GM18507 (cell line): ENCODE measurements at regions not wholly inside any gene's neighbourhood (a gene's known extent, or its start where the extent isn't known, plus 50 kb on each side); places are given as distances from the start of the nearest gene placed in this dataset.
"Not testable (repeated sequence)": the region's sequence is repeated elsewhere in the genome, so short reads cannot be mapped to it uniquely, and the experiment has no call there.

Source experiments
- DNase-seq: peaks from one replicate; pipeline ENCODE4 v3.0.0; 2011; ENCODE audit warnings: low read depth; ENCODE audit not compliant: insufficient read length; ENCODE audit errors: extremely low spot score
- FAIRE-seq: peaks from 2 replicates; lab custom pipeline; 2011; peaks lifted over from hg19 to GRCh38; lab: Jason Lieb, UNC

DNA sequence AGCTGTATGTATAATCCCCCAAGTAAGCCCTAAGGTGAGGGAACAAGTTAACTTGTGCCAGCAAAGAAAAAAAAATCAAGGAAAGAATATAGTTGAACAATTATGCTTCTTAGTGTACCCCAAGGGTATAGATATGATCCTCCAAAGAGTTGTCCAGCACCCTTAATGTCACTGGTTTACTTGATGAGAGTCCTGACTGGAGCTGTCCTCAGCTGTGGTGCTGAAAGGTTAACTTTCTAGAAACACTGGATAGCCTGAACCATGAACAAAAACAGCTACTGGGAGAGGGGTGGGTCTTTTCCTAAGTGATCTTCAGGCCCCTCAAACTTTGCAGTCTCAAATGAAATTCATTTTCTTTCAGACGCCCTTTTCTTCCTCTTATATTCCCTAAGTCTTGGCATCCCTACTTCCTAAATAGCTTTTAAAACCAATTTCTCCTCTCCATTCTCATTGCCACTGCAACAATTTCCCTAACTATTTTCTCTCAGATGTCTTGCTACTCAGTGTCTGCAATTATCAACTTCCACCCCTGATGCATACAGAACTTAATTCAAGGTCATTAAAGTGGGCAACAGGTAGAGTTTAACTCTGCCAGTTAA is 83.5 kb upstream of the PROKR2 start:
- no peak for DNase-seq
- no peak for FAIRE-seq

DNA sequence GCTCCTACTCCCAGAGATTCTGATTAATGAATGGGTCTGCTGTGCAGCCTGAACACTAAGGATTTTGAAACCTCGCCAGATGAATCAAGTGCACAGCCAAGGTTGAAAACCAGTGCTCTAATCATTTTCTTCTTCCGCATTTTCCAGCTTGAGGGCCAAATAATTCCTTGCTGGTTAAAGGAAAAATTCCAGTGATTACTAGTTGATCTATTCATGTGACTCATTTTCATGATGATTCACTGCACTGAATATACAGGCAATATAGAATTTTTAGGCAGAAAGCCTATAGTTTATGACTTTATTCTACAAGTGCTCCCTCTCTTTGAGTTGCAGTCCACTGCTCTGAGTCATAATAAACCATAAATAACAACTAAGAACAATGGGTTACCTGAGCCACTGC is 80.6 kb upstream of the PROKR2 start:
- DNase-seq (no peak), FAIRE-seq (no peak)

DNA sequence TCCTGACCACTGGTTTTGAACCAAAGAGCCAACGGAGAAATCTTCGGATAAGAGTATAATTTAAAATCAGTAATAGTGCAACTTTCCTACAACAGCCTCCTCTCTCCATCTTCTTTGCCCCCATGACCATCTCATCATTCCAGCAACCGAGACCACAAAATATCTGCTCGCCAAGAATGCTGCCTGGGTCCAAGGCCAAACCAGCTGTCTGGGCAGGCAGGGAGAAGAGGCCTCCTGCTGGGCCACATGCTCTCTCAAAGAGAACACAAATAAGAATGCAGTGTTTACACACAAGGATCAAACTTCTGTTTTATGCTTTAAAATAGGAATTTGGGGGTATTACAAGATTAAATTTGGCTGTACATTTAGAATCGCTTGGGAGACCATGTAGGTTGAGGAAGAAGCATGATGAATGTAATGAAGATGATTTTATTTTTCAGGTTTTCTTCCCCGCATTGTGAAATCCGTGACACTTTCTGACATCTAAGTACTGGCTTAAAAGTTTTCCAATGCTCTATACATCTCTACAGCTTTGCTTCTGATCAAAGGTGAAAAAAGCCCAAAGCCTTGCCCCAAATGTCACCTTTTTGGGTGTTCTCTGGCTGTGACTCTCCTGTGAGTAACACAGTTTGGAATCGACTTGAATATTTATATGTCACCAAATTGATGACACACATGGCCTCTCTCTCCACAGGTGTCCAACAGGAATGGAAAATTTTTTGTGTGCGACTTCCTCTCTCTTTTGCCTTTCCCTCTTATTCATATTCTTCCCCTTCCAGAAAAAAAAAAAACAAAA is 79.4 kb upstream of the PROKR2 start:
- DNase-seq (no peak), FAIRE-seq (no peak)

DNA sequence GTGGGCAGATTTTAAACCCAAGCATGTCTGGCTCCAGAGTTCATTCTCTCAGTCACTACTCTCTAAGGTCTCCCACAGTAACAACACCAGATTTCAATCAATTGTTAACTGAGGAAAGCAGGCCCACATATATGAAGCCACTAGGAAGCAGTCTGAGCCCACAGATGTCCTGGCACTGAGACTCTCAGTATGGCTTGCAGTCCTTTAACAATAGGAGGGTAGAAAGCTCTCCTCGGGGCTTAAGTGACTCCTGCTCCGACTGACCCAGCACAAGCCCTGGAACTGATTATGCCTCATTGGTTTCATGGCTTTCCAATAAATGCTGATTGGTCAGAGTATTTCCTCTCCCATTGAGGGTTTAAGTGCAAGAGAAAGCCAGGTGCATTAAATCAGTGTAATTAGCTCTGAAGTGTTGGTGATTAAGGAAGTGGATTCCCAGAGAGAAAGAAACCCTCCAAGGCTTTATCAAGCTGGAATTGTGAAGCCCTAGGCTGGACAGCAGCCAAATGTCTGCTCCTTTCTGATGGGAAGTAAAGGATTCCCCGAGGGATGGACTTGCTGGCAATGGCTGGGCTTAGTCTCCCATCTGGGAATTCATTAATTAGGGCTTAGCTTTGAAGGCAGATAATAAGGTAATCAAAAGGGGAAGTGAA is 76.6 kb upstream of the PROKR2 start:
- DNase-seq (no peak), FAIRE-seq (no peak)

DNA sequence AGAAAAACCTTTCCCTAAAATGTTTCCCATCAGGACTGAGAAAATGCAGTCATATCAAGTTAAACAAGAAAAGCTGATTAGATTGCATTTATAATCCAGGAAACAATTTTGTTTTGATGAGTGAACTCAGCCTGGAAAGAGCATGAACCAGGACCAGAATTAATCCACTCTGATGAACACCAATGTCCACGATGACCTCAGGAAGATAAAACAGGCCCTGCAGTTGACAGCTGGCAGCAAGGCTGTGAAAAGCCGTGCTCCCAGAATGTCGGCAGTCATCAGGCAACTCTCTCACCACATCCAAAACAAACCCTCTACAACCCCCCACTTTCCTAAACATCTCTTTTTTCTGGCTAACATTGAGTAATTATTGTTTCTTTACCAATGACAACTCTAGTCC is 74.0 kb upstream of the PROKR2 start:
- FAIRE-seq (no peak), DNase-seq (no peak)

DNA sequence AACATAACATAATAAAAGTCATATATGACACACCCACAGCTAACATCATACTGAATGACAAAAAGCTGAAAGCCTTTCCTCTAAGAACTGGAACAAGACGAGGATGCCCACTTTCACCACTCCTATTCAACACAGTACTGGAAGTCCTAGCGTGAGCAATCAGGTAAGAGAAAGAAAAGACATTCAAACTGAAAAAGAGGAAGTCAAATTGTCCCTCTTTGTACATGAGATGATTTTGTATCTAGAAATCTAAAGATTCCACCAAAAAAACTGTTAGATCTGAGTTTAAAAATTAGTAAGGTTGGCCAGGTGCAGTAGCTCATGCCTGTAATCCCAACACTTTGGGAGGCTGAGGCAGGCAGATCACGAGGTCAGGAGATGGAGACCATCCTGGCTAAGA is 70.1 kb upstream of the PROKR2 start:
- not testable (repeated sequence) for FAIRE-seq, DNase-seq

DNA sequence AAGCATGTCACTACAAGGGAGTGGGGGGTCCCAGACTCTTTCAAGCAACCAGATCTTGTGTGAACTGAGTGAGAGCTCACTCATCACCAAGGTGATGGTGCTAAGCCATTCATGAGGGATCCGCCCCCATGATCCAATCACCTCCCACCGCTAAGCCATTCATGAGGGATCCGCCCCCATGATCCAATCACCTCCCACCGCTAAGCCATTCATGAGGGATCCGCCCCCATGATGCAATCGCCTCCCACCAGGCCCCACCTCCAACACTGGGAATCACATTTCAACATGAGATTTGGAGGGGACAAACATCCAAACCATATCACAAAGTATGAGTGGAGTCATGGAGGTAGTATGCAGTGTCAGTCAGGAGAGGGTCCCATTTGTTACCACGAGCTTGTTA is 64.8 kb upstream of the PROKR2 start:
- FAIRE-seq: not testable (repeated sequence)

DNA sequence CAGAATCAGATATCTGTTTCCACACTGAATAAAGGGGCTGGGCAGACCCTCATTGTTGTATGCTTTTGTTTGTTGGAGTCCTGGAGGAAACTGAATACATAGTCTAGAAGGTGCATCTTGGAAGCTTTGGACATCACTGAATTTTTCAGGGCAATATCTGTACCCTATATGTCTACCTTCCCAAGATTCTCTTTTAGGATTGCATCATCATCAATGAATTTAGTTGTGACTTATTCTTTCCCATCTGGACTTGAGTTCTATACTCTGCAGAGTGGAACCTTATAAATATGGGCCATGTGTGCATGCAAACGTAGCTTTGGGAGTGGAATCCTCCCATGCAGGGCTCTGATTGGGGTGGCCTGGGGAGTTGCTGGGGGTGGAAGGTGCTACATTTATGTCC is 60.7 kb upstream of the PROKR2 start:
- DNase-seq: no peak
- no peak for FAIRE-seq

More for the DNA sequence above, 64.8 kb upstream of the PROKR2 start:
- DNase-seq: not testable (repeated sequence)

DNA sequence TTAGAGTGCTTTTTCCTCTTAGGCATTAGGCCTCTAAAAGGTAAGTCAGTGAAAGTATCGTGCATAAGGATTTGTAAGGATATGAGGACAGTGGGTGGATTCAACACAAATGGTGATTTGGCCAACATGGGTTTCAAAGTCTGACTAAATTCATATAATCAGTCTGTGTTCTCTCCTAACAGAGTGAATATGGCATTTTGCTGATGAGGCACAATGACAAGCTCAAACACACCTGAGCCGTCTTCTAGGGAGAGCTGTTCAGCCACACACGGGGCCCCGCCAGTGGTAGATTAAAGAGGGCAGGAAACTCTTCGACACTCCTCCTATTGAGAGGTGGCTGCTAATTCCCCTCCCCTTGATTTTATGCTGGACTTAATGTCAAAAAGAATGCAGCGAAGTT is 59.5 kb upstream of the PROKR2 start:
- DNase-seq (no peak), FAIRE-seq (no peak)

DNA sequence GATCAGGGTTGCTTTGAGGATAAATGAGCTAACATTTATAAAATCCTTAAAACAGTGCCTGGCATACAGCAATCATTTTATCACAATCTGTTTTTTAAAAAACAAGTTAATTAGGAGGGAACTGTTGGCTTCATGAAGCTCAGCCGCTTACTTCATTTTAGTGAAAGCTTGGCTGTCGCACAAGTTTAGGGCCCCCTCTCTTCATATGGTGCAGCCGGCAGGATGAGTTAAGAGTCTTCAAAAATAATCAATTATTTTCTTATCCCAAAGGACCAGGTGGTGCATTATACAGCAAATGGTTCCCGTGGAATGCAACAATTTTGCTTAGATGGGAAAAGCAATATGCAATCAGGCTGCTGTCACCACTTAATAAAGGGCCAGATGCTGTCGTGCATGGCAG is 57.4 kb upstream of the PROKR2 start:
- FAIRE-seq: no peak
- DNase-seq: no peak

DNA sequence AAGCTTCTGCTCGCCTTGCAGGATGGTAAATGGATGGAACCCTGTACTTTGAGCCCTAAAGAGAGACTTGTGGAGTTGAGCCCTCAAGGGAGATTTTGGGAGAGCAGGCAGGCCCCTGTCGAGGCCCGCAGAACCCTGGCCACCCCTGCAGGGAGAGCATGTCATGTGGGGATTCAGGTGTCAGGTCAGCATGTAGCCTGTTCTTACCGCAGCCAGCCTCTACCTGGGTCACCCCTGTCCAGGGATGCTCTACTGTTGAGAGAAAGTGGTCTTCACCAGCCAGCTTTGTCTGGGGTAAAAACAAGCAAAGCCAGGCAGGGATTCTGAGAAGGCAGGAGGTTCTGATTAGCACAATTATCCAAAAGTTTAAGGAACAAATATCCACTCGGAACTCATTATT is 55.6 kb upstream of the PROKR2 start:
- DNase-seq (no peak), FAIRE-seq (no peak)

DNA sequence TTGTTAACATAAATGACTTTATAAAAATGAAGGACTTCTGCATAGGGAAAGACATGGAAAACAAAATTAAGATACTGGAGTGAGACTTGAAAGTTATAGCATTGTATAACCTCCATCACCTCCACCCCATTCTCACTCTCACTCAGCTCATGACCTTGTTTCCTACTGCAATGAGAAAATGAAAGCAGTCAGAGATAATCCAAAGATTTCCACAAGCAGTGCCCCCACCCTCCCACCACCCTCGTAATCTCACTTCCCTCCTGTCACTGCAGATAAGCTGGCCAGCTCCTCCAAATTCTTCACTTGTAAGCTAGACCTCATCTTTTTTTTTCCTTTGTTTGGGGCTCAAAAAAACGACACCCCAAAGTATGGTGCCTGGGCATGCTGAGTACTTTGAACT is 52.9 kb upstream of the PROKR2 start:
- FAIRE-seq: no peak
- no peak for DNase-seq
